Neural cell (in vitro differentiated cells): ENCODE measurements at regions not wholly inside any gene's neighbourhood (a gene's known extent, or its start where the extent isn't known, plus 50 kb on each side); places are given as distances from the start of the nearest gene placed in this dataset.

Experiments used
- H2AFZ ChIP-seq: fragments of 200-600, 300-800 bp; sonication (generic), shearing (Covaris generic); 2 replicates; pipeline ENCODE4 v1.6.0; 2014; ENCODE audit warnings: low read depth, mild to moderate bottlenecking, antibody characterized with exemption, low read length, moderate library complexity
- H3F3A ChIP-seq: fragments of 200-600 bp; shearing (Covaris generic); 2 replicates; pipeline ENCODE4 v1.6.1; 2016; ENCODE audit warnings: mild to moderate bottlenecking, moderate library complexity, mixed read lengths, antibody characterized with exemption, low read length; ENCODE audit not compliant: insufficient read depth, poor library complexity, severe bottlenecking
- H3K27ac ChIP-seq: fragments of 200-600, 300-800 bp; sonication (generic), shearing (Covaris generic); 2 replicates; pipeline ENCODE4 v1.5.1; 2014; ENCODE audit warnings: mild to moderate bottlenecking, low read length, moderate library complexity
- H3K27me3 ChIP-seq: fragments of 300-800, 200-600 bp; sonication (generic), shearing (Covaris generic); 2 replicates; pipeline ENCODE4 v1.6.0; 2014; ENCODE audit warnings: mild to moderate bottlenecking, low read depth, low read length, moderate library complexity; ENCODE audit not compliant: insufficient read depth
- H3K36me3 ChIP-seq: fragments of 300-800, 200-600 bp; sonication (generic), shearing (Covaris generic); 2 replicates; pipeline ENCODE4 v1.5.1; 2014; ENCODE audit warnings: mild to moderate bottlenecking, antibody characterized with exemption, low read length, moderate library complexity; ENCODE audit not compliant: insufficient read depth
- H3K4me2 ChIP-seq: fragments of 300-800, 200-600 bp; sonication (generic), shearing (Covaris generic); 2 replicates; pipeline ENCODE4 v1.6.0; 2014; ENCODE audit warnings: mild to moderate bottlenecking, low read length
- H3K4me3 ChIP-seq: fragments of 300-800, 200-600 bp; sonication (generic), shearing (Covaris generic); 2 replicates; pipeline ENCODE4 v1.5.1; 2014; ENCODE audit warnings: mild to moderate bottlenecking, low read length, moderate library complexity
- H3K79me2 ChIP-seq: fragments of 200-600 bp; shearing (Covaris generic); replicated peaks from 2 replicates; pipeline ENCODE4 v1.6.0; 2014; ENCODE audit warnings: mild to moderate bottlenecking, low read length, moderate library complexity; ENCODE audit not compliant: insufficient read depth
- H3K9ac ChIP-seq: fragments of 300-800, 200-600 bp; sonication (generic), shearing (Covaris generic); 2 replicates; pipeline ENCODE4 v1.6.1; 2016; ENCODE audit warnings: mild to moderate bottlenecking, low read length, mixed read lengths
- H3K9me2 ChIP-seq: fragments of 200-600 bp; shearing (Covaris generic); 2 replicates; pipeline ENCODE4 v1.6.1; 2016; ENCODE audit warnings: mild to moderate bottlenecking, low read length, mixed read lengths; ENCODE audit not compliant: insufficient read depth
- H3K9me3 ChIP-seq: fragments of 200-600, 300-800 bp; sonication (generic), shearing (Covaris generic); 2 replicates; pipeline ENCODE4 v1.6.1; 2016; ENCODE audit warnings: mild to moderate bottlenecking, mixed run types, low read length, moderate library complexity, mixed read lengths
- H4K20me1 ChIP-seq: fragments of 200-600 bp; shearing (Covaris generic); 2 replicates; pipeline ENCODE4 v1.6.1; 2016; ENCODE audit warnings: mild to moderate bottlenecking, mixed run types; ENCODE audit not compliant: insufficient read depth
- EP300 ChIP-seq: fragments of 450-650 bp; conservative IDR thresholded peaks from 2 replicates; pipeline ENCODE4 v1.6.1; 2014; ENCODE audit warnings: antibody characterized with exemption, mild to moderate bottlenecking, moderate library complexity; ENCODE audit not compliant: poor library complexity, severe bottlenecking
- EZH2 ChIP-seq: fragments of 200-600, 300-800 bp; shearing (Covaris generic), sonication (generic); IDR thresholded peaks from 2 replicates; pipeline ENCODE4 v1.6.1; 2014; ENCODE audit warnings: antibody characterized with exemption, low read length, borderline replicate concordance, mild to moderate bottlenecking; ENCODE audit not compliant: insufficient read depth, poor library complexity, severe bottlenecking
- MXI1 ChIP-seq: fragments of 450-650 bp; conservative IDR thresholded peaks from 2 replicates; pipeline ENCODE4 v1.6.1; 2014; ENCODE audit warnings: antibody characterized with exemption, mild to moderate bottlenecking; ENCODE audit not compliant: poor library complexity, severe bottlenecking
- POLR2AphosphoS5 ChIP-seq: IDR thresholded peaks from 2 replicates; pipeline ENCODE4 v1.6.1; 2012
- RAD21 ChIP-seq: fragments of 450-650 bp; conservative IDR thresholded peaks from 2 replicates; pipeline ENCODE4 v1.6.1; 2014; ENCODE audit warnings: antibody characterized with exemption, mild to moderate bottlenecking, moderate library complexity
- SMC3 ChIP-seq: fragments of 450-650 bp; conservative IDR thresholded peaks from 2 replicates; pipeline ENCODE4 v1.6.1; 2014; ENCODE audit warnings: antibody characterized with exemption, mild to moderate bottlenecking, moderate library complexity; ENCODE audit not compliant: poor library complexity
- TF ChIP-seq, protein P1 (sequence below): fragments of 450-650 bp; IDR thresholded peaks from 2 replicates; pipeline ENCODE4 v1.5.1; 2014; ENCODE audit warnings: antibody characterized with exemption, mild to moderate bottlenecking, moderate library complexity; ENCODE audit not compliant: poor library complexity, severe bottlenecking
- TF ChIP-seq, protein P2 (sequence below): IDR thresholded peaks from 2 replicates; pipeline ENCODE4 v1.6.1; 2012; ENCODE audit warnings: borderline replicate concordance

DNA sequence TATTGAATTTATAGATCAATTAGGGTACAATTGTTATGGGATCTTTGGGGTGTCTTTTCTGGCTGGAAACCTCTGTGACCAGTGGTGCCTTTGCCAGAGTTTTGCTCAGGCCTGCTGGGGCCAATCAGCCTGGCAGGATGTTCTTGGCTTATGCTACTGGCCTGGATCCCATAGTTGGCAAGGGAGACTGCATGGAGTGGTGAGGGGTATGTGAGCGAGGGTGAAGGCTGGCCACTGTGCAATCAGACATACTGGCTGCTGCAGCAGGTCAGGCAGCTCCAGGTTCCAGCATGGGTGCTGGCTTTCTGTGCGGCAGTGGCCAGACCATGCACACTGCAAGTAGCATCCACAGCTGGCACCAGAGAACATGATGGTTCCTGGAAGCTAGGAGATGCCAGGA, 1053.2 kb upstream of the GBE1 start:
- Histone ChIP-seq H3K9me2 (no peaks in the 10 kb centered on the region), H3K4me3 (no peak overlapping the region), H3F3A (no peaks in the 10 kb centered on the region), H3K36me3 (no peaks in the 10 kb centered on the region), H3K9ac (no peak overlapping the region), H3K79me2 (no peaks in the 10 kb centered on the region), H3K4me2 (no peak overlapping the region), H3K27ac (no peak overlapping the region), H3K27me3 (no peaks in the 10 kb centered on the region), H2AFZ (no peak overlapping the region), H4K20me1 (no peaks in the 10 kb centered on the region), H3K9me3 (peaks cover 5% of the 10 kb centered on the region)
- no peak for TF ChIP-seq MXI1
- TF ChIP-seq, protein P1, sequence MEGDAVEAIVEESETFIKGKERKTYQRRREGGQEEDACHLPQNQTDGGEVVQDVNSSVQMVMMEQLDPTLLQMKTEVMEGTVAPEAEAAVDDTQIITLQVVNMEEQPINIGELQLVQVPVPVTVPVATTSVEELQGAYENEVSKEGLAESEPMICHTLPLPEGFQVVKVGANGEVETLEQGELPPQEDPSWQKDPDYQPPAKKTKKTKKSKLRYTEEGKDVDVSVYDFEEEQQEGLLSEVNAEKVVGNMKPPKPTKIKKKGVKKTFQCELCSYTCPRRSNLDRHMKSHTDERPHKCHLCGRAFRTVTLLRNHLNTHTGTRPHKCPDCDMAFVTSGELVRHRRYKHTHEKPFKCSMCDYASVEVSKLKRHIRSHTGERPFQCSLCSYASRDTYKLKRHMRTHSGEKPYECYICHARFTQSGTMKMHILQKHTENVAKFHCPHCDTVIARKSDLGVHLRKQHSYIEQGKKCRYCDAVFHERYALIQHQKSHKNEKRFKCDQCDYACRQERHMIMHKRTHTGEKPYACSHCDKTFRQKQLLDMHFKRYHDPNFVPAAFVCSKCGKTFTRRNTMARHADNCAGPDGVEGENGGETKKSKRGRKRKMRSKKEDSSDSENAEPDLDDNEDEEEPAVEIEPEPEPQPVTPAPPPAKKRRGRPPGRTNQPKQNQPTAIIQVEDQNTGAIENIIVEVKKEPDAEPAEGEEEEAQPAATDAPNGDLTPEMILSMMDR: no peak
- TF ChIP-seq, protein P2, sequence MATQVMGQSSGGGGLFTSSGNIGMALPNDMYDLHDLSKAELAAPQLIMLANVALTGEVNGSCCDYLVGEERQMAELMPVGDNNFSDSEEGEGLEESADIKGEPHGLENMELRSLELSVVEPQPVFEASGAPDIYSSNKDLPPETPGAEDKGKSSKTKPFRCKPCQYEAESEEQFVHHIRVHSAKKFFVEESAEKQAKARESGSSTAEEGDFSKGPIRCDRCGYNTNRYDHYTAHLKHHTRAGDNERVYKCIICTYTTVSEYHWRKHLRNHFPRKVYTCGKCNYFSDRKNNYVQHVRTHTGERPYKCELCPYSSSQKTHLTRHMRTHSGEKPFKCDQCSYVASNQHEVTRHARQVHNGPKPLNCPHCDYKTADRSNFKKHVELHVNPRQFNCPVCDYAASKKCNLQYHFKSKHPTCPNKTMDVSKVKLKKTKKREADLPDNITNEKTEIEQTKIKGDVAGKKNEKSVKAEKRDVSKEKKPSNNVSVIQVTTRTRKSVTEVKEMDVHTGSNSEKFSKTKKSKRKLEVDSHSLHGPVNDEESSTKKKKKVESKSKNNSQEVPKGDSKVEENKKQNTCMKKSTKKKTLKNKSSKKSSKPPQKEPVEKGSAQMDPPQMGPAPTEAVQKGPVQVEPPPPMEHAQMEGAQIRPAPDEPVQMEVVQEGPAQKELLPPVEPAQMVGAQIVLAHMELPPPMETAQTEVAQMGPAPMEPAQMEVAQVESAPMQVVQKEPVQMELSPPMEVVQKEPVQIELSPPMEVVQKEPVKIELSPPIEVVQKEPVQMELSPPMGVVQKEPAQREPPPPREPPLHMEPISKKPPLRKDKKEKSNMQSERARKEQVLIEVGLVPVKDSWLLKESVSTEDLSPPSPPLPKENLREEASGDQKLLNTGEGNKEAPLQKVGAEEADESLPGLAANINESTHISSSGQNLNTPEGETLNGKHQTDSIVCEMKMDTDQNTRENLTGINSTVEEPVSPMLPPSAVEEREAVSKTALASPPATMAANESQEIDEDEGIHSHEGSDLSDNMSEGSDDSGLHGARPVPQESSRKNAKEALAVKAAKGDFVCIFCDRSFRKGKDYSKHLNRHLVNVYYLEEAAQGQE: no peak
- TF ChIP-seq POLR2AphosphoS5: no peak

- Histone ChIP-seq H3K27me3 (no peaks in the 10 kb centered on the region), H3K79me2 (no peaks in the 10 kb centered on the region), H3K9me3 (peaks cover 1% of the 10 kb centered on the region), H3K4me2 (no peak overlapping the region), H3K36me3 (no peaks in the 10 kb centered on the region), H3K9me2 (no peaks in the 10 kb centered on the region), H3K27ac (no peak overlapping the region), H3K4me3 (no peak overlapping the region), H4K20me1 (no peaks in the 10 kb centered on the region), H2AFZ (no peak overlapping the region), H3K9ac (no peak overlapping the region), H3F3A (no peaks in the 10 kb centered on the region)
- TF ChIP-seq RAD21 (no peak), EZH2 (no peak), MXI1 (no peak), POLR2AphosphoS5 (no peak), SMC3 (no peak), EP300 (no peak)
- TF ChIP-seq, protein P2: no peak
- TF ChIP-seq, protein P1: no peak
These were observed 1046.3 kb upstream of the GBE1 start for GRCh38 chr3:82807781-82808180.
